ENCODE measurements at regions not wholly inside any gene's neighbourhood (a gene's known extent, or its start where the extent isn't known, plus 50 kb on each side); places are given as distances from the start of the nearest gene placed in this dataset.

GRCh38 chr3:161555320-161555719, 58.7 kb downstream of the OTOL1 start:
- DNase-seq (ENCODE audit: low read depth, low spot score) = no peak

GRCh38 chr3:161556533-161556932, 59.9 kb downstream of the OTOL1 start:
- DNase-seq (ENCODE audit: low read depth, low spot score) = no peak

- no peak for DNase-seq (ENCODE audit: low read depth, low spot score)
Observed at GRCh38 chr3:161556941-161557340, 60.3 kb downstream of the OTOL1 start.

DNA sequence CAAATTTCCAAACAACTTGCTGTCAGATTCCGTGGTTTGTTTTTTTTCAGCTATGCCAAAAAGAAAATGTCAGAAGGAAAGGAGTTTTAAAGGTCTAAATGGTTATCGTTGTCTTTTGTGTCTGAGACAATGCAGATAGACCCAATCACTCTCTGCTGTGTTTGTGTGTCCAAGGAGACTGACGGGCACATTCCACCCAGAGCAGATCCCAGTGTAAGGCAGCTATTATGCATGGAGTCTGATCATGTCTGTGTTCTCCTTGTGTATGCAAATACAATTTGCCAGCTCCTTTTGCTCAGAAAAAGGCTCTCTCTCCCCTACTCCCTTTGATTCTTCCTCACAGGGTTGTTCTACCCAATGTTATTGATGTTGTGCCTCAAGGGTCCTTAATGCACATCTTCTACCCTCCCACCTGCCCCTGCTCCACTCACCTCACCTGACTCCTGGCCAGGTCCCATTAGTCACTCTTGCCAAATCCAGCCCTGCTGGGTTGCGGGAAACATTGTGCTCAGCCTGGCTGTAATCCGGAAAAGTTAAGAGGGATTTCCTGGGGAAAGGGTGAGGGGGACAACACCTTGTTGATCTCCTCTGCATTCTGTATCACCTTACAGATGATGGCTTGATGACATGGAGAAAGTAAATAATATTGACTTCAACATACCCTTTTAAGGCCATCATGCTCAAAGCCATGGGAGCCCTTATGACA, 61.0 kb downstream of the OTOL1 start:
- no peak for DNase-seq (ENCODE audit: low read depth, low spot score)

DNA sequence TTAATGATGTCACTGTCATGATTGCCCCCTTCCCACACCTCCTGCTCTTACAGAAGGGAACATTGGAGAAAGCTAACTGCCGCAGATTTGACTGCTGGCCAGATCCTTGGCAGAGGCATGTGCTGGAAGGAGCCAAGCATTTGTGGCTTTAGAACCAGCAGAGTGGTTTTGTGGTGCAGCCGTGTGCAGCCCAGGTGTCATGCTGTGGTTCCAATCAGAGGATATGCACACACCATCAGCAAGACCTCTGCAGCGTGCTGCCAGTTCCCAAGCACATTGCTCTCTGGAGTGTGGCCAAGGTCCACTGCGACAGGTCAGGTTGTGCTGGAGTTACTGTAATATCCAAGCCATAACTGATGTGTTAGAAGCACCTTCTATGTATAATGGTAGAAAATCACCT, 61.6 kb downstream of the OTOL1 start:
- no peak for DNase-seq (ENCODE audit: low read depth, low spot score)

GRCh38 chr3:161559177-161559998, 62.8 kb downstream of the OTOL1 start:
- DNase-seq (ENCODE audit: low read depth, low spot score) = no peak

- no peak for DNase-seq (ENCODE audit: low read depth, low spot score)
Observed at GRCh38 chr3:161560008-161560637, 63.5 kb downstream of the OTOL1 start.

- no peak for DNase-seq (ENCODE audit: low read depth, low spot score)
Observed at GRCh38 chr3:161567577-161568361, 71.2 kb downstream of the OTOL1 start.

DNA sequence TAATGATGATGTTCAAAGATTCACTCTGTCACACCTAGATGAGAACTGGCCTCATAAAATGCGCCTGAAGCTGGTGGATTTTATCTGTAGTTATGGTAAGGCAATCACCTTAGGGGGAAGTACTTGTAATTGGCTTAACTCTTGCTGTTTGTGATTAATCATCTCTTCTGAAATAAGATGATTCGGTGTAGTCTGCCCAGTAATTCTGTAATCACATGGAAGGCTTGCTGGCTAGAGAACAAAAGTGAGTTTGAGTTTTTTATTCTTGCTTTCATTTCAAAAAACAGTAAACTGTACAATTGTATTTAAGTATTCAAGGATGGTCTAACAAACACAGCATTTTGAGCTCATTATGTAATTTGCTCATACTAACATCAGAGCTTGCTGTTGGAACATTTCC, 72.1 kb downstream of the OTOL1 start:
- DNase-seq (ENCODE audit: low read depth, low spot score) = no peak

DNA sequence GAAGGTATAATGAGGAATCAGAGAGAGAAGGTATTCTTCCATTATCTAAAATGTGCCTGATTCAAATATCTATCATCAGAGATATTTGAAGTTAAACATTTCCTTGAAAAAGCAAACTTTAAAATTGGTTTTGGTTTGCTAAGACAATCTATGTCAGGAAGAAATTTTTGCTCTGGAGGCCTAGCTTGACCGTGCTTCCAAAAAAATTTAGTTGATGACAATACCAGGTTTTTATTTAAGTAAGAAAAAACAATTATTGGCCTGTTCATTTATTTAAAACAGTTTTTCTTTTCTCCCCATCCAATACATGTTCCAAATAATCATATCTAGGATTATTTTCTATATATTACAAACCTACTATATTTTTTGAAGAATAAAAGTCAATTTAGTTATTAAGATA, 75.3 kb downstream of the OTOL1 start:
- no peak for DNase-seq (ENCODE audit: low read depth, low spot score)

DNA sequence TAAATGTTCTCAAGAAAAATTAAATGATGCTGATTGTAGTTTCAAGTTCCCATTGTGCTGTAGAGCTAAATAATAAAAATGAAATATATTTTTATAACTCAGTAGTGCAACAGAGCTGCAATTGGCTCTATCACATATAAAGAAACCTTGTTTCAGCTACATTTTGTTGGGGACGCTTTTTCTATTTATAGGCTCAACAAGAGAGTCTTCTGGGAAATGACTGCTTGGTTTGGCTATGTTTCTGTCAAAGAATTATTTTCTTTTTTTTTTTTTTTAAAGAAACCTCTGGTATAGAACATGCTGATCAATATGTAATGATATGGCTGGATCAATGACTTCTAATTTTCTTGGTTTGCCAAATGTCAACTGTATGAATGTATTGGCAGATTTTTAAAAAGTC, 76.5 kb downstream of the OTOL1 start:
- DNase-seq (ENCODE audit: low read depth, low spot score) = no peak

DNA sequence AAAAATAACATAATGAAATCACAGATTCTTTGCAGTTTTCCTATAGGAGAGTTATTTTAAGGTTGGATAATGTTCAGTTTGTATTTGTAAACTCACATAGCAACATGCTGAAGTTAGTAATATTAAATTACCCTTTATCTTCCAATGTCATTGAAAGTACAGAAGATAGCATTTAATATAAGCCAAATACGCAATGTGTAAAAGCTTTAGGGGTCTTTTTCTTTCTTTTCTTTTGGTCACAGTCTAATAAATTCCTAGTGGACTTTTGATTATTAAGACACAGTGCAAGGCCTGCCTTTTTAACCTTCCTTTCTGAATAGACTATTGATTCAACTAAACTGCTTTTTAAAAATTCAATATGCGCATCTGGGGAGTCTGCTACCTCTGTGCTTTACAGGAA, 79.3 kb downstream of the OTOL1 start:
- no peak for DNase-seq (ENCODE audit: low read depth, low spot score)

GRCh38 chr3:161576311-161576710, 79.7 kb downstream of the OTOL1 start:
- DNase-seq (ENCODE audit: low read depth, low spot score) = no peak

DNA sequence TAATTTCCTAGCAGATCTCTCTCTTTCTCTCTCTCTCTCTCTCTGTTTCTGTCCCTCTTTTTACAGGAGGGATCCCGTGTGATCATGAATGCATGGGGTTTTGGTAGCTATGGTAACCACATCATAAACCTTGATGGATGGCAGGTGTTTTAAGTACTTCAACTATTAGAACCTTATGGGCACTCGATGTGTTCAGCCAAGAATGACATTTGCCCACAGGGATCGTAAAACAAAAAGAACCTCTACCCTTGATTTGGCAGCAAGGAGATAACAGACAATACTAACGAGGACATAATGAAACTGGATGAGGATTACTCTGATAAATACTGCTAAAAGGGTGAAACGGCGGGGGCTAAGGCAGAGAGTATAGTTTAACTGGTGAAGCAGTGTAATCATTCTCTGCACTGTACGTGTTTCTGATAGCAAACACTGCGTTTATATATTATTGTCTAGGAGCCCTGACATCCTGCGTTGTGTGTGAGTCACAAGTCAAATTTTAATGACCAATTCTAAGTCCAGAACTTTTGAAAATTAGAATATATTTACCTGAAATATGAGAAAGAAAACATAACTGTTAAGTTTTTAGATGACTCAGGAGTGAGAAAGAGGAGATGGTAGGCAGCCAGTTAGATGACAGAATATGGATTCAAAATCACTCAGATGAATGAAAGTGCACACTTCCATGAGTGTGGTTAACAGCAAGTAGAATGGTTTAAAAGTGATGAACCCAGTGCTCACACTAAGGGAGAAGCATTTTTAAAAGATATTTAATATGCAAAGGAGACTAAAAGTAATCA, 80.3 kb downstream of the OTOL1 start:
- DNase-seq (ENCODE audit: low read depth, low spot score) = no peak

DNA sequence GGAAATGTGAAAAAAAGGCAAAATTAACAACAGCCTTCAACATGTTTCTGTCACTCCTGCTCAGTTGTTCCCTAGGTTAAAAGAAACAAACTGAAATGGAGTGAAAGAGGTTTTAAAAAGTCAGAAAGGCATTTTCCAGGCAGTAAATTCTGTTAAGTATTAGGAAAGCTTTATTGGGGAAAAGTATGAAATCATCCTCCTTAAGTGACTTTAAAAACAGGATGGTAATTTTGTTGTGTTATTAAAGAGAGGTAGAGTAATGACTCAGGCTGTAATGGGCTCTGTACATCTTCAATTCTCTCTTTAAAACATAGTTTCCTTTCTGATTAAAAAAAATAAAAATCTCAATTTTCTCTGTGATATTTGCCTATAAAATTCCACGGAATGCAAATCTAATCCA, 81.1 kb downstream of the OTOL1 start:
- DNase-seq (ENCODE audit: low read depth, low spot score) = no peak

- no peak for DNase-seq (ENCODE audit: low read depth, low spot score)
Observed at GRCh38 chr3:161579395-161580126, 83.0 kb downstream of the OTOL1 start.

DNA sequence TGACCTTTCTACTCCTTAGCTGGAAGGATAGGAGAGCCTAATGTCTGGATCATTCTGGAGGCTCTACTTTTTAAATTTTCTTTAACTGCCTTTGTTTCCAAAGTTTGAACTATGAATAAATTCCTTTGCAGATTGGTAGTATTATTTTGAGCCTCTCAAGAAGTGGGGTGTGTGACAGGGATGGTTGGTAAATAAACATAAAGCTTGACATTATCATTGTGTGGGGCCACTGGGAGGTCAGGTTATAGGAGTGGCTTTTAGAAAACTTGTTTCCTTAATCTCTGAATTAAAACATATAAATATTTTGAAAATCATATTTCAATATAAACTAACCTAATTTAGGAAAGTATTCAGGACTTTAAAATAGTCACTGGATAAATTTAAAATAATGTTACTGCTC, 89.3 kb downstream of the OTOL1 start:
- DNase-seq (ENCODE audit: low read depth, low spot score) = no peak

DNA sequence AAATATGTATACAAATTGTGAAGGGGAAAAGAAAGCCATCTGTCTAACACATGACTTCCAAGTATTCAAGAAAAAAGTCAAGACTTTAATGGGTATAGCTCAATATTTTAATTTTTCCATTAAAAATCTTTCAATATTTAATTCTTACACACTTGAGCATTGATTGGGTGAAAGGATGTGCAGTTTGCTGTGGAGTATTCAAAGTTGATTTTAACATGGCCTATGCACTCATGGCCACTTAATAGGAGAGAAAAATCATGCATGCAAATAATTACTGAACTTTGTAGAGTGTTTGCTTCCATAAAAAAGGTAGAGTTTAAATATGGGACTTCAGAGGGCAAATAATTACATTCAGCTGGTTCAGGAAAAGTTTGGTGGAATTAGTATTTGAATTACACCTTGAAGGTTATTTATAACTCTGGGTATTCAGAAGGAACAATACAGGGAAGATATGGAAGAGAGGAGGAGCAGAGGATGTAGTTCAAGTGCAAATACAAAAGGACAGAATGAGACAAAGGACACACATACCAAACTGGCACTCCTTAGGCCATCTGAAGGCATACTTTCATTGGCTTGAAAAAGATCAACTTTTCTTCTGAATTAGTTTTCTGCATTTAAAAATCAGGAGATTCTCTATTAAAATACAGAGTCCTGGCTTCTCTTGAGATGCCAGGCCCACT, 90.1 kb downstream of the OTOL1 start:
- no peak for DNase-seq (ENCODE audit: low read depth, low spot score)

- DNase-seq (ENCODE audit: low read depth, low spot score) = no peak
Observed at GRCh38 chr3:161598639-161599038, 102.0 kb downstream of the OTOL1 start.

DNA sequence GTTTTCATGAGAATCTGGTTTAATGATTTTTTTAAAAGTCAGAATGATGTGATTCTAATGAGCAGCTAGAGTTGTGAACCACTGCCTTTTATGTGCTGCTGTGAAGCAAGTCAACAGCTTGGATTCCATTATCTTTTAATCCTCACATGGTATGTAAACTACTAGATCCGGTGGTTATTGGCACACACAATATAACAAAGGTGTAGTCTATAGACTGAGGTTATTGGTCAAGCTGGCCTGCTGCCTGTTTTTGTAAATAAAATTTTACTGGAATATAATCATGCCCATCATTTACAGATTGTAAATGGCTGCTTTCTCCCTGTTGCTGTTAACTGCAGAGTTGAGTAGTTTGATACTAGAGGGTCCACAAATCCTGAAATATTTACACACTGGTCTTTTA, 103.1 kb downstream of the OTOL1 start:
- DNase-seq (ENCODE audit: low read depth, low spot score) = no peak
